Sigmoid colon (tissue), 4 donors: ENCODE measurements at regions not wholly inside any gene's neighbourhood (a gene's known extent, or its start where the extent isn't known, plus 50 kb on each side); places are given as distances from the start of the nearest gene placed in this dataset.

Experiments used
- EP300 ChIP-seq, 4 donors: sonication (generic); formaldehyde crosslinking; IDR thresholded peaks; one replicate each; pipeline ENCODE4 v1.6.1; 2017; ENCODE audit warnings: antibody characterized with exemption in 4 of 4
- POLR2A ChIP-seq, 2 donors: fragments of 450-650 bp; IDR thresholded peaks; one replicate each; pipeline ENCODE4 v1.6.1; 2016; ENCODE audit warnings: antibody characterized with exemption in 2 of 2, mild to moderate bottlenecking in 2 of 2, moderate library complexity in 2 of 2
- POLR2AphosphoS5 ChIP-seq, 4 donors: sonication (generic); formaldehyde crosslinking; IDR thresholded peaks; one replicate each; pipeline ENCODE4 v1.6.1; 2017; ENCODE audit warnings: antibody characterized with exemption in 4 of 4
- TF ChIP-seq, protein P1 (sequence below), 4 experiments: fragments of 450-650 bp in 3 of 4; fragments of 200-600 bp in 1 of 4; IDR thresholded peaks; one replicate each; pipeline ENCODE4 v1.5.1; 2016 to 2019; ENCODE audit warnings: antibody characterized with exemption in 4 of 4, mild to moderate bottlenecking in 3 of 4, moderate library complexity in 2 of 4

DNA sequence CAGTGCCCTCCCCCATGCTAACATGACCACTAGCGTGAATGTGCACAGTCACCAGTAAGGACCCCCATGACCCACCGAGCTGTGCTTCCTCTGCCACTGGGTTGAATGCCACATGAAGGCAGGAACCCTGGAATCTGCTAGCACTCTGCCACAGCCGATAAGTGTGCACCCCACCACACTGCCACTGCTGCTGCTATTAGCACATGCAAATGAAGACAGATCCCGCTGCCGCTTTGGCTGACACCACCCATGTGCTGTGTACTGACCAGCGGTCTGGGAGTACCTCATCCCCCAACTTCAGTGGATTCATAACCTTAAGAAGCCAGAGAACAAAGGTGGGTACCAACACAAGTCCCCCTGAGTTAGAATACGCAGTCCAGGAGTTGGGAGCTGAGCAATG, 200.9 kb upstream of the ARHGEF9 start:
- TF ChIP-seq, protein P1, sequence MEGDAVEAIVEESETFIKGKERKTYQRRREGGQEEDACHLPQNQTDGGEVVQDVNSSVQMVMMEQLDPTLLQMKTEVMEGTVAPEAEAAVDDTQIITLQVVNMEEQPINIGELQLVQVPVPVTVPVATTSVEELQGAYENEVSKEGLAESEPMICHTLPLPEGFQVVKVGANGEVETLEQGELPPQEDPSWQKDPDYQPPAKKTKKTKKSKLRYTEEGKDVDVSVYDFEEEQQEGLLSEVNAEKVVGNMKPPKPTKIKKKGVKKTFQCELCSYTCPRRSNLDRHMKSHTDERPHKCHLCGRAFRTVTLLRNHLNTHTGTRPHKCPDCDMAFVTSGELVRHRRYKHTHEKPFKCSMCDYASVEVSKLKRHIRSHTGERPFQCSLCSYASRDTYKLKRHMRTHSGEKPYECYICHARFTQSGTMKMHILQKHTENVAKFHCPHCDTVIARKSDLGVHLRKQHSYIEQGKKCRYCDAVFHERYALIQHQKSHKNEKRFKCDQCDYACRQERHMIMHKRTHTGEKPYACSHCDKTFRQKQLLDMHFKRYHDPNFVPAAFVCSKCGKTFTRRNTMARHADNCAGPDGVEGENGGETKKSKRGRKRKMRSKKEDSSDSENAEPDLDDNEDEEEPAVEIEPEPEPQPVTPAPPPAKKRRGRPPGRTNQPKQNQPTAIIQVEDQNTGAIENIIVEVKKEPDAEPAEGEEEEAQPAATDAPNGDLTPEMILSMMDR (IDR thresholded peaks at IDR 0.05) = no peak
- no peak for TF ChIP-seq POLR2A (IDR thresholded peaks at IDR 0.05)
- no peak for TF ChIP-seq POLR2AphosphoS5 (IDR thresholded peaks at IDR 0.05)
- TF ChIP-seq EP300 (IDR thresholded peaks at IDR 0.05) = no peak
